HEK293 (cell line): ENCODE measurements at regions not wholly inside any gene's neighbourhood (a gene's known extent, or its start where the extent isn't known, plus 50 kb on each side); places are given as distances from the start of the nearest gene placed in this dataset.

Experiments
- CTCF ChIP-seq: fragments of 450-650 bp; formaldehyde crosslinking; IDR thresholded peaks from 2 replicates; pipeline ENCODE4 v1.5.1; 2016; ENCODE audit warnings: missing biosample characterization, missing genetic modification characterization
- RBAK ChIP-seq: fragments of 450-650 bp; formaldehyde crosslinking; IDR thresholded peaks from 2 replicates; pipeline ENCODE4 v1.5.1; 2016; ENCODE audit warnings: missing biosample characterization, missing genetic modification characterization
- ZNF140 ChIP-seq: fragments of 450-650 bp; formaldehyde crosslinking; IDR thresholded peaks from 2 replicates; pipeline ENCODE4 v1.5.1; 2016; ENCODE audit warnings: missing biosample characterization, missing genetic modification characterization
- ZNF791 ChIP-seq: fragments of 450-650 bp; formaldehyde crosslinking; IDR thresholded peaks from 2 replicates; pipeline ENCODE4 v1.5.1; 2016; ENCODE audit warnings: missing biosample characterization, missing genetic modification characterization

- TF ChIP-seq CTCF (tag by site-specific recombination) (no peak), ZNF791 (tag by site-specific recombination) (no peak), ZNF140 (tag by site-specific recombination) (no peak), RBAK (tag by site-specific recombination) (no peak)
These were observed 2738.9 kb upstream of the PCDH20 start for GRCh38 chr13:64154514-64154913.
